Neuronal stem cell (in vitro differentiated cells): ENCODE measurements at regions not wholly inside any gene's neighbourhood (a gene's known extent, or its start where the extent isn't known, plus 50 kb on each side); places are given as distances from the start of the nearest gene placed in this dataset.

Experiments used
- DNase-seq: peaks from one replicate; pipeline ENCODE4 v3.0.0-alpha.2; 2013; ENCODE audit warnings: low spot score
- H2AFZ ChIP-seq: one replicate; pipeline ENCODE4 v1.6.1; 2013; ENCODE audit warnings: mild to moderate bottlenecking, low read length, inconsistent platforms
- H2AK5ac ChIP-seq: 2 replicates; pipeline ENCODE4 v1.6.1; 2013; ENCODE audit warnings: low read depth, mild to moderate bottlenecking, inconsistent platforms, low read length, moderate library complexity, mixed read lengths
- H2BK120ac ChIP-seq: 2 replicates; pipeline ENCODE4 v1.6.1; 2013; ENCODE audit warnings: low read depth, mild to moderate bottlenecking, inconsistent platforms, low read length, moderate library complexity, mixed read lengths
- H2BK12ac ChIP-seq: one replicate; pipeline ENCODE4 v1.6.1; 2013; ENCODE audit warnings: low read length, inconsistent platforms
- H2BK15ac ChIP-seq: 2 replicates; pipeline ENCODE4 v1.6.1; 2013; ENCODE audit warnings: mild to moderate bottlenecking, low read length, inconsistent platforms, mixed read lengths
- H2BK5ac ChIP-seq: one replicate; pipeline ENCODE4 v1.6.1; 2013; ENCODE audit warnings: inconsistent platforms, mild to moderate bottlenecking, low read length, moderate library complexity
- H3K14ac ChIP-seq: one replicate; pipeline ENCODE4 v1.6.1; 2013; ENCODE audit warnings: low read length, inconsistent platforms
- H3K18ac ChIP-seq: 2 replicates; pipeline ENCODE4 v1.6.1; 2013; ENCODE audit warnings: low read length, inconsistent platforms
- H3K23ac ChIP-seq: 2 replicates; pipeline ENCODE4 v1.6.1; 2013; ENCODE audit warnings: low read depth, mild to moderate bottlenecking, mixed read lengths, low read length, inconsistent platforms; ENCODE audit not compliant: poor library complexity
- H3K27ac ChIP-seq: replicated peaks from 3 replicates; pipeline ENCODE4 v1.5.1; 2013; ENCODE audit warnings: low read length, inconsistent platforms
- H3K27me3 ChIP-seq, 3 experiments: 2 replicates each; pipeline ENCODE4 v1.6.1; 2013; ENCODE audit warnings: low read length in 3 of 3, mild to moderate bottlenecking in 2 of 3, inconsistent platforms in 1 of 3, low read depth in 1 of 3, mixed read lengths in 1 of 3, moderate library complexity in 1 of 3; ENCODE audit not compliant: control insufficient read depth in 3 of 3, insufficient read depth in 3 of 3
- H3K36me3 ChIP-seq, 2 donors: replicated peaks in 1 of 2; 2 replicates each; pipeline ENCODE4 v1.6.1; 2013; ENCODE audit warnings: low read length in 2 of 2; ENCODE audit not compliant: control insufficient read depth in 2 of 2, insufficient read depth in 2 of 2
- H3K4ac ChIP-seq: 2 replicates; pipeline ENCODE4 v1.6.1; 2013; ENCODE audit warnings: inconsistent platforms, mild to moderate bottlenecking, low read length, moderate library complexity
- H3K4me1 ChIP-seq, 2 donors: 1 replicate in 1 of 2; 2 replicates in 1 of 2; pipeline ENCODE4 v1.6.1; 2013; ENCODE audit warnings: low read length in 2 of 2, low read depth in 1 of 2; ENCODE audit not compliant: control insufficient read depth in 2 of 2, insufficient read depth in 1 of 2
- H3K4me2 ChIP-seq: one replicate; pipeline ENCODE4 v1.6.1; 2013; ENCODE audit warnings: mild to moderate bottlenecking, low read length, inconsistent platforms; ENCODE audit not compliant: insufficient read depth, poor library complexity, severe bottlenecking
- H3K4me3 ChIP-seq, 2 donors: 2 replicates each; pipeline ENCODE4 v1.5.1; 2013; ENCODE audit warnings: low read length in 2 of 2, mild to moderate bottlenecking in 2 of 2, inconsistent platforms in 1 of 2, moderate library complexity in 1 of 2
- H3K79me1 ChIP-seq: one replicate; pipeline ENCODE4 v1.6.1; 2013; ENCODE audit warnings: low read depth, mild to moderate bottlenecking, inconsistent platforms, low read length, moderate library complexity
- H3K9ac ChIP-seq: one replicate; pipeline ENCODE4 v1.6.1; 2013; ENCODE audit warnings: mild to moderate bottlenecking, low read depth, low read length, inconsistent platforms; ENCODE audit not compliant: poor library complexity
- H3K9me3 ChIP-seq, 2 donors: replicated peaks in 1 of 2; 2 replicates each; pipeline versions ENCODE3 to v1.6.1; 2013; ENCODE audit warnings: low read length in 2 of 2, mild to moderate bottlenecking in 2 of 2, inconsistent platforms in 1 of 2, low read depth in 1 of 2, mixed read lengths in 1 of 2, moderate library complexity in 1 of 2; ENCODE audit not compliant: control insufficient read depth in 2 of 2, insufficient read depth in 1 of 2
- H4K8ac ChIP-seq: one replicate; pipeline ENCODE4 v1.6.1; 2013; ENCODE audit warnings: low read depth, mild to moderate bottlenecking, inconsistent platforms, low read length, moderate library complexity
- H4K91ac ChIP-seq: one replicate; pipeline ENCODE4 v1.6.1; 2013; ENCODE audit warnings: low read length, low read depth, mild to moderate bottlenecking, inconsistent platforms; ENCODE audit not compliant: poor library complexity
- WGBS, 2 donors: extraction: QIAGEN DNeasy Blood & Tissue Kit; methylation state at CpG; one replicate each; pipeline ENCODE4 v1.1.7; 2013; ENCODE audit warnings: missing lambda C conversion rate in 2 of 2, mixed read lengths in 1 of 2; ENCODE audit not compliant: insufficient read length in 2 of 2, insufficient replicate concordance in 1 of 2; ENCODE audit errors: extremely low coverage in 2 of 2; 5-methylcytosine and 5-hydroxymethylcytosine counted together

- peak overlapping the region; percentile 68 for H3K18ac ChIP-seq
- H3K4ac ChIP-seq: no peak overlapping the region
- no peak for DNase-seq
- H3K4me1 ChIP-seq: peaks cover 10 to 43% of the 10 kb centered on the region in 2 donors
- H2AFZ ChIP-seq: no peak overlapping the region
- H3K27ac ChIP-seq: no peak overlapping the region
- peaks cover 0 to 46% (median 0%) of the 10 kb centered on the region in 3 experiments for H3K27me3 ChIP-seq
- no peak overlapping the region for H2BK120ac ChIP-seq
- no peak overlapping the region for H3K4me2 ChIP-seq
- no peak overlapping the region for H4K91ac ChIP-seq
- peak overlapping the region; percentile 45 for H2BK15ac ChIP-seq
- H3K79me1 ChIP-seq: no peaks in the 10 kb centered on the region
- H4K8ac ChIP-seq: no peak overlapping the region
- H2BK12ac ChIP-seq: no peak overlapping the region
- no peaks in the 10 kb centered on the region for H3K9me3 ChIP-seq
- H3K4me3 ChIP-seq: no peak overlapping the region
- WGBS, 2 donors: no CpG with 5 or more reads among the region's 24 CpGs
- no peak overlapping the region for H3K23ac ChIP-seq
- no peak overlapping the region for H3K9ac ChIP-seq
- peak overlapping the region; percentile 42 for H3K14ac ChIP-seq
- peak overlapping the region; percentile 72 for H2AK5ac ChIP-seq
- no peaks in the 10 kb centered on the region for H3K36me3 ChIP-seq
- no peak overlapping the region for H2BK5ac ChIP-seq
Measured at GRCh38 chr15:70266412-70267121, 168.8 kb upstream of the TLE3 start.

- no peak overlapping the region for H3K4me3 ChIP-seq
- no peak overlapping the region for H4K8ac ChIP-seq
- no peak overlapping the region for H3K4ac ChIP-seq
- no peak overlapping the region for H4K91ac ChIP-seq
- no peak overlapping the region for H2BK120ac ChIP-seq
- H2BK15ac ChIP-seq: peak overlapping the region; percentile 45
- no peaks in the 10 kb centered on the region for H3K79me1 ChIP-seq
- no peaks in the 10 kb centered on the region for H3K9me3 ChIP-seq
- peaks cover 10 to 37% of the 10 kb centered on the region in 2 donors for H3K4me1 ChIP-seq
- H2BK5ac ChIP-seq: no peak overlapping the region
- no peak overlapping the region for H2AFZ ChIP-seq
- H3K18ac ChIP-seq: peak overlapping the region; percentile 21
- no peak for DNase-seq
- no peak overlapping the region for H3K27ac ChIP-seq
- WGBS, 2 donors: no CpG with 5 or more reads among the region's 8 CpGs
- no peak overlapping the region for H3K14ac ChIP-seq
- no peak overlapping the region for H3K23ac ChIP-seq
- peak overlapping the region; percentile 72 for H2AK5ac ChIP-seq
- no peak overlapping the region for H2BK12ac ChIP-seq
- H3K9ac ChIP-seq: no peak overlapping the region
- H3K4me2 ChIP-seq: no peak overlapping the region
- no peaks in the 10 kb centered on the region for H3K36me3 ChIP-seq
- peaks cover 0 to 46% (median 0%) of the 10 kb centered on the region in 3 experiments for H3K27me3 ChIP-seq
Measured at GRCh38 chr15:70265986-70266385, 168.3 kb upstream of the TLE3 start.

GRCh38 chr15:70265466-70265978 lies 167.8 kb upstream of the TLE3 start:
- Histone ChIP-seq H3K14ac (no peak overlapping the region), H2BK12ac (no peak overlapping the region), H3K23ac (no peak overlapping the region), H3K4me1 (peaks cover 10 to 35% of the 10 kb centered on the region in 2 donors), H3K27me3 (peaks cover 0 to 46% (median 0%) of the 10 kb centered on the region in 3 experiments), H2AFZ (no peak overlapping the region), H3K4ac (no peak overlapping the region), H4K8ac (no peak overlapping the region), H3K36me3 (no peaks in the 10 kb centered on the region), H3K18ac (no peak overlapping the region), H3K4me2 (no peak overlapping the region), H3K27ac (no peak overlapping the region), H3K9ac (no peak overlapping the region), H4K91ac (peak overlapping the region; percentile 41), H2BK15ac (no peak overlapping the region), H3K4me3 (no peak overlapping the region), H3K9me3 (no peaks in the 10 kb centered on the region), H2AK5ac (peak overlapping the region; percentile 57), H2BK5ac (no peak overlapping the region), H2BK120ac (no peak overlapping the region), H3K79me1 (no peaks in the 10 kb centered on the region)
- no peak for DNase-seq
- WGBS, 2 donors: no CpG with 5 or more reads among the region's 9 CpGs

- H3K79me1 ChIP-seq: no peaks in the 10 kb centered on the region
- no peak overlapping the region for H2BK12ac ChIP-seq
- H3K9ac ChIP-seq: no peak overlapping the region
- H4K8ac ChIP-seq: no peak overlapping the region
- no peak overlapping the region for H4K91ac ChIP-seq
- H3K14ac ChIP-seq: no peak overlapping the region
- no peak overlapping the region for H3K23ac ChIP-seq
- H3K27ac ChIP-seq: no peak overlapping the region
- H3K4me3 ChIP-seq: no peak overlapping the region
- H2BK15ac ChIP-seq: no peak overlapping the region
- no peaks in the 10 kb centered on the region for H3K9me3 ChIP-seq
- peaks cover 10 to 35% of the 10 kb centered on the region in 2 donors for H3K4me1 ChIP-seq
- DNase-seq: no peak
- no peak overlapping the region for H2BK5ac ChIP-seq
- H2BK120ac ChIP-seq: no peak overlapping the region
- H2AFZ ChIP-seq: no peak overlapping the region
- peaks cover 0 to 41% (median 0%) of the 10 kb centered on the region in 3 experiments for H3K27me3 ChIP-seq
- no CpG with 5 or more reads among the region's 8 CpGs for WGBS, 2 donors
- H2AK5ac ChIP-seq: peak overlapping the region; percentile 57
- H3K36me3 ChIP-seq: no peaks in the 10 kb centered on the region
- H3K4ac ChIP-seq: no peak overlapping the region
- no peak overlapping the region for H3K4me2 ChIP-seq
- H3K18ac ChIP-seq: peak overlapping the region; percentile 76
Measured at GRCh38 chr15:70264738-70265465, 167.2 kb upstream of the TLE3 start.
